ENCODE measurements at regions not wholly inside any gene's neighbourhood (a gene's known extent, or its start where the extent isn't known, plus 50 kb on each side); places are given as distances from the start of the nearest gene placed in this dataset.

DNA sequence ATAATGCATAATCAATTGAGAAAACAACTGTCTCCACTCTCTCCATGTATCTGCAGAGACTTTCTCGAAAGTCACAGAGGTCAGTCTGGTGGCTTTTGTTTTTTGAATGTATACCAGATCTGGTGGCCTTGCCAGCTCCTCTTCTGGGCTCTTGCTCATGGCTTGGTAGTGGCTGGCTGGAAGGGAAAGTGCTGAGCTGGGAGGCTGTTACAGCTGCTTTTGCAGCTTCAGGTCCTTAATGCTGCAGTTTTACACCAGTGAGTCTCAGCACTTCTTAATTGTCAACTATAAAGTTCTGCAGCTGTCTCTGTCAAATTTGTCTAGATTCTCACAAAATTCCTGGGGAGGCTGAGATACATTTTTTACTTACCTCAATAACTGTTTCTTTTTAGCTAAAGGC is 390.0 kb downstream of the GRXCR1 start:
- Histone ChIP-seq H3K9me3 (no peaks in the 10 kb centered on the region), H3K4me1 (no peaks in the 10 kb centered on the region), H3K4me3 (no peak overlapping the region), H3K27ac (no peak overlapping the region), H3K27me3 (no peaks in the 10 kb centered on the region), H3K36me3 (no peaks in the 10 kb centered on the region)
- intact Hi-C loops (cut with DNase I), result no loop called here
- TF ChIP-seq, protein P1, sequence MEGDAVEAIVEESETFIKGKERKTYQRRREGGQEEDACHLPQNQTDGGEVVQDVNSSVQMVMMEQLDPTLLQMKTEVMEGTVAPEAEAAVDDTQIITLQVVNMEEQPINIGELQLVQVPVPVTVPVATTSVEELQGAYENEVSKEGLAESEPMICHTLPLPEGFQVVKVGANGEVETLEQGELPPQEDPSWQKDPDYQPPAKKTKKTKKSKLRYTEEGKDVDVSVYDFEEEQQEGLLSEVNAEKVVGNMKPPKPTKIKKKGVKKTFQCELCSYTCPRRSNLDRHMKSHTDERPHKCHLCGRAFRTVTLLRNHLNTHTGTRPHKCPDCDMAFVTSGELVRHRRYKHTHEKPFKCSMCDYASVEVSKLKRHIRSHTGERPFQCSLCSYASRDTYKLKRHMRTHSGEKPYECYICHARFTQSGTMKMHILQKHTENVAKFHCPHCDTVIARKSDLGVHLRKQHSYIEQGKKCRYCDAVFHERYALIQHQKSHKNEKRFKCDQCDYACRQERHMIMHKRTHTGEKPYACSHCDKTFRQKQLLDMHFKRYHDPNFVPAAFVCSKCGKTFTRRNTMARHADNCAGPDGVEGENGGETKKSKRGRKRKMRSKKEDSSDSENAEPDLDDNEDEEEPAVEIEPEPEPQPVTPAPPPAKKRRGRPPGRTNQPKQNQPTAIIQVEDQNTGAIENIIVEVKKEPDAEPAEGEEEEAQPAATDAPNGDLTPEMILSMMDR (IDR thresholded peaks at IDR 0.05), result no peak
- no peak for DNase-seq (ENCODE audit: low spot score in 2 of 2)

DNA sequence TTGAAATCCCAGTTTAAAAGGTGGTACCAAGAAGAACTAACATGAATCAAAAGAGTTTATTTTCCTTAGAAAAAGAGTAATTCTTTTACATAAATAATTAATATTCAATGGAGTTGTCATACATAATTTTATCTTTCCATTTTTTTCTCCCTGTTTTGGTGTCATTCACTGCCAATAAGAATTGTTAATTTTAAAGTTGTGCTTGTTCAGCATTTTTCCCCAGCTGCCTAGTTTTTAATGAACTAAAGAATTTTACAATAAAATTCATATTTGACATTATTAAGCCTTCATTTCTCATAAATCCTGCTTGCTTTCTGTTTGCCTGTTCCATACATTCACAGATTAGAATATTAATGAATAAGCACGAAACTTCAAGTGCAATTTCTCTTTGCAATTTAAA is 393.6 kb downstream of the GRXCR1 start:
- TF ChIP-seq, protein P1 (IDR thresholded peaks at IDR 0.05), result no peak
- intact Hi-C loops (cut with DNase I), result no loop called here
- Histone ChIP-seq H3K4me1 (no peaks in the 10 kb centered on the region), H3K27ac (no peak overlapping the region), H3K4me3 (no peak overlapping the region), H3K27me3 (no peaks in the 10 kb centered on the region), H3K9me3 (no peaks in the 10 kb centered on the region), H3K36me3 (no peaks in the 10 kb centered on the region)
- DNase-seq (ENCODE audit: low spot score in 2 of 2), result no peak

DNA sequence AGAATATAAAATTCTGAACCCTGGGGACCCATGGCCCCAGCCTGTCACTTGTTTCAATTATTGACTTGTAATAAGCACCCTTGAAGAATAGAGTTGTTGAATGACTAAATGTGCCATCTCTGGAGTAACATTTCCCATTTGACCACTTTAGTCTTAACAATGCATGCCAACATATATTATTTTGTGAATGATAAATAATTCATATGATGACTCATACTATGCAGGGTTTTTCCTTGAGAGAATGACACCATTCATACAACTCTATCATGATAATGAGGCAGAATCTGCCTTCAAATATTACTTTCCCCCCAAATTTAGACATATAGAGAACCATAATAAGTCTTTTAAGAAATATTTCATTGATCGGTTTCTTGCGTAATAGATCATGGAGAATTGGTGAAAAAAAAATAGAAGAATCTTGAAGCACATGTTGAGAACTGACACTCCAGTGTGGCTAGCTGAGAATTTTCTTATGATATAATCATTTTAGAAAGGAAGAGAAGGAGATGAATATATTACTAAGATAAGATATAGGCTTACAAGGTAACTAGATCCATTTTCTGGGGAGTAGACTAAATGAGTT is 404.5 kb downstream of the GRXCR1 start:
- Histone ChIP-seq H3K4me1 (no peaks in the 10 kb centered on the region), H3K27me3 (no peaks in the 10 kb centered on the region), H3K9me3 (no peaks in the 10 kb centered on the region), H3K27ac (no peak overlapping the region), H3K36me3 (no peaks in the 10 kb centered on the region), H3K4me3 (no peak overlapping the region)
- intact Hi-C loops (cut with DNase I), result no loop called here
- TF ChIP-seq, protein P1 (IDR thresholded peaks at IDR 0.05), result no peak
- no peak for DNase-seq (ENCODE audit: low spot score in 2 of 2)

DNA sequence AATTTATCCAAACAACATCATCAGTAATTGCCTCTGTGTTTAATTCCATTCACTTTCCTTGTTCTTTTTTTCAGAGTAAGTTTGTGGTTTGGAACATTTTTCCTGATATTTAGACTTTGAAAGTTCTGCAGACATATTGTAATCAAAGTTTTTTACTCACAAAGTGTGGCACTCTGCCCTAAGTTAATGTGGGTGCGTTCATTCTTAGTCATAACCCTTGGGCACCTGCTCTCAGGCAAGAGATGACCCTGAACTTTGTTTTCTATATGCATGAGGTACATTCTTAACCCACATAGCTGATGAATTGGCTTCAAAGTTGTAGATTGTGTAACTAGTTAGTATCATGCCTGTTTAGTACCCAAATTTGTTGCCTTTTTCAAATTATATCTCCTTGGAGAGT is 424.3 kb downstream of the GRXCR1 start:
- no peaks in the 10 kb centered on the region for H3K27me3 ChIP-seq
- DNase-seq (ENCODE audit: low spot score in 2 of 2), result no peak
- no peak overlapping the region for H3K4me3 ChIP-seq
- H3K9me3 ChIP-seq, result no peaks in the 10 kb centered on the region
- no peak overlapping the region for H3K27ac ChIP-seq
- no peaks in the 10 kb centered on the region for H3K4me1 ChIP-seq
- TF ChIP-seq, protein P1 (IDR thresholded peaks at IDR 0.05), result no peak
- no peaks in the 10 kb centered on the region for H3K36me3 ChIP-seq
- intact Hi-C loops (cut with DNase I), result no loop called here

DNA sequence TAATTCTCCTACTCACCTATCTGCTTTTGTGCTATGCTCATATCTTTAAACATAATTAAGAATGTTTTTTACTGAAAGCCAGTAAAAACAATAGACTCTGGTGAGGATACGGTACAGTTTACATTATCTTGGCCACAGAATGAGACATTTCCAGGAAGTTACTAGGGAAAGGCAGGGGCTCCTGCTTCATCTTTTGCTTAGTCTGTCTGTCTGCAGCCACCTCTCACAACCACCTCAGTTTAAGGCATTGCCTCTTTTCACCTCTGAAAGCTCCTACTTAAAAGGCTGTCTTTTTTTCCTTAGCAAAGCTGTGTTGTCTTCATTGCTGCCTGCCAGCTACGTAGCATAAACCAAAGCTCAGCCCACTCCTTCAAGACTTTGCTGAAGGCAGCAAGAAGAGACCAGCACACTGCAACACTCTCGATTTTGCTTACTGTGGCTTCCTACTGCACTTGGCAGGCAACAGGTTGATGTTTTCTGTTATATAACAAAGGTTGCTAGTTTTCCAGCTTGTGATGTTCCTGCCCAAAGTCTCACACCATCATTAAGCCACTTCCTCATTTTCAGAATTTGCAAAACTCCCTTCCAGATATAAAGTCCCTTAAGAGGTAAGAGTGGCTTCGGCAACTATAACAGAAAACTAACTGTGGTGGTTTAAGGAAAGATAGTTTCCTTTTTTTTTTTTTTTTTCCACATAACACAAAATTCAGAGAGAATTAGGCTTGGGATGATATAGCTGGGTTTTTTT is 432.9 kb downstream of the GRXCR1 start:
- Histone ChIP-seq H3K9me3 (no peaks in the 10 kb centered on the region), H3K4me3 (no peak overlapping the region), H3K27ac (no peak overlapping the region), H3K4me1 (no peaks in the 10 kb centered on the region), H3K36me3 (no peaks in the 10 kb centered on the region), H3K27me3 (no peaks in the 10 kb centered on the region)
- TF ChIP-seq, protein P1 (IDR thresholded peaks at IDR 0.05), result no peak
- intact Hi-C loops (cut with DNase I), result no loop called here
- DNase-seq (ENCODE audit: low spot score in 2 of 2), result no peak

All from ascending aorta (tissue), 2 donors.